Fibroblast of lung (primary cell): ENCODE measurements at regions not wholly inside any gene's neighbourhood (a gene's known extent, or its start where the extent isn't known, plus 50 kb on each side); places are given as distances from the start of the nearest gene placed in this dataset.
"Not testable (repeated sequence)": the region's sequence is repeated elsewhere in the genome, so short reads cannot be mapped to it uniquely, and the experiment has no call there.

Experiments used
- DNase-seq, 2 donors: peaks; one replicate each; pipeline versions ENCODE4 v3.0.0 to v3.0.0-alpha.2; 2010; ENCODE audit warnings: low read depth in 2 of 2
- H2AFZ ChIP-seq: 2 replicates; pipeline ENCODE4 v1.5.1; 2012; ENCODE audit warnings: low read length, control low read depth, inconsistent platforms
- H3K27ac ChIP-seq: 2 replicates; pipeline ENCODE4 v1.5.1; 2011; ENCODE audit warnings: low read length, control low read depth; ENCODE audit not compliant: insufficient read depth
- H3K27me3 ChIP-seq: 2 replicates; pipeline ENCODE4 v1.5.1; 2011; ENCODE audit warnings: mild to moderate bottlenecking, low read length; ENCODE audit not compliant: control insufficient read depth, insufficient read depth
- H3K36me3 ChIP-seq: 2 replicates; pipeline ENCODE4 v1.5.1; 2011; ENCODE audit warnings: low read length; ENCODE audit not compliant: control insufficient read depth, insufficient read depth
- H3K4me1 ChIP-seq: 2 replicates; pipeline ENCODE4 v1.5.1; 2011; ENCODE audit warnings: low read length; ENCODE audit not compliant: control insufficient read depth, insufficient read depth; ENCODE audit errors: extremely low read depth
- H3K4me2 ChIP-seq: 2 replicates; pipeline ENCODE4 v1.5.1; 2011; ENCODE audit warnings: low read length, control low read depth; ENCODE audit not compliant: insufficient read depth; ENCODE audit errors: extremely low read depth
- H3K4me3 ChIP-seq, 4 experiments: fragments of 200-600 bp in 1 of 4; sonication (generic) in 1 of 4; replicated peaks in 1 of 4; 2 replicates each; pipeline ENCODE4 v1.5.1; 2011 to 2016; ENCODE audit warnings: low read length in 4 of 4, low read depth in 3 of 4, mild to moderate bottlenecking in 3 of 4, control low read depth in 2 of 4, inconsistent platforms in 1 of 4, mixed read lengths in 1 of 4; ENCODE audit not compliant: insufficient read depth in 1 of 4; ENCODE audit errors: control extremely low read depth in 1 of 4
- H3K79me2 ChIP-seq: 2 replicates; pipeline ENCODE4 v1.5.1; 2012; ENCODE audit warnings: mild to moderate bottlenecking, low read length, inconsistent platforms; ENCODE audit not compliant: control insufficient read depth, insufficient read depth
- H3K9ac ChIP-seq: 2 replicates; pipeline ENCODE4 v1.5.1; 2011; ENCODE audit warnings: mild to moderate bottlenecking, low read length, control low read depth; ENCODE audit not compliant: insufficient read depth
- H3K9me3 ChIP-seq: 2 replicates; pipeline ENCODE4 v1.5.1; 2012; ENCODE audit warnings: low read depth, low read length; ENCODE audit not compliant: control insufficient read depth, insufficient read depth
- H4K20me1 ChIP-seq: 2 replicates; pipeline ENCODE4 v1.5.1; 2011; ENCODE audit warnings: low read length; ENCODE audit not compliant: control insufficient read depth, insufficient read depth; ENCODE audit errors: extremely low read depth
- CTCF ChIP-seq, 2 donors: IDR thresholded peaks in 1 of 2; conservative IDR thresholded peaks in 1 of 2; 1 replicate in 1 of 2; 2 replicates in 1 of 2; pipeline ENCODE4 v1.5.1; 2011 to 2012; ENCODE audit warnings: low read length in 2 of 2, control low read depth in 1 of 2, inconsistent platforms in 1 of 2, low read depth in 1 of 2, mild to moderate bottlenecking in 1 of 2
- EZH2 ChIP-seq: IDR thresholded peaks from 2 replicates; pipeline ENCODE4 v1.5.1; 2012; ENCODE audit warnings: low read length, control low read depth, mild to moderate bottlenecking; ENCODE audit errors: missing control alignments

GRCh38 chr2:56816666-56817065 lies 632.9 kb downstream of the CCDC85A start:
- Histone ChIP-seq H3K36me3 (no peaks in the 10 kb centered on the region), H3K9ac (no peak overlapping the region), H3K4me2 (no peak overlapping the region), H3K4me1 (no peaks in the 10 kb centered on the region), H3K4me3 (no peak overlapping the region), H3K27ac (no peak overlapping the region), H4K20me1 (no peaks in the 10 kb centered on the region), H2AFZ (no peak overlapping the region), H3K9me3 (no peaks in the 10 kb centered on the region), H3K79me2 (no peaks in the 10 kb centered on the region), H3K27me3 (no peaks in the 10 kb centered on the region)
- no peak for DNase-seq
- TF ChIP-seq CTCF (conservative IDR thresholded peaks at IDR 0.05 in 1 of 2, IDR thresholded peaks at IDR 0.05 in 1 of 2; ENCODE audit: low read depth in 1 of 2, low read length in 2 of 2), result no peak
- TF ChIP-seq EZH2, result no peak

GRCh38 chr2:56831780-56832179 lies 648.0 kb downstream of the CCDC85A start:
- Histone ChIP-seq H3K36me3 (no peaks in the 10 kb centered on the region), H3K27ac (no peak overlapping the region), H3K4me3 (no peak overlapping the region), H3K27me3 (no peaks in the 10 kb centered on the region), H3K4me2 (no peak overlapping the region), H2AFZ (no peak overlapping the region), H3K9me3 (no peaks in the 10 kb centered on the region), H3K79me2 (no peaks in the 10 kb centered on the region), H3K4me1 (no peaks in the 10 kb centered on the region), H4K20me1 (no peaks in the 10 kb centered on the region), H3K9ac (no peak overlapping the region)
- DNase-seq, result no peak
- TF ChIP-seq CTCF (conservative IDR thresholded peaks at IDR 0.05 in 1 of 2, IDR thresholded peaks at IDR 0.05 in 1 of 2; ENCODE audit: low read depth in 1 of 2, low read length in 2 of 2) (no peak), EZH2 (no peak)

- H3K4me2 ChIP-seq, result no peak overlapping the region
- no peaks in the 10 kb centered on the region for H3K27me3 ChIP-seq
- H3K27ac ChIP-seq, result no peak overlapping the region
- no peak overlapping the region for H2AFZ ChIP-seq
- no peaks in the 10 kb centered on the region for H3K79me2 ChIP-seq
- H3K36me3 ChIP-seq, result no peaks in the 10 kb centered on the region
- H3K4me3 ChIP-seq, result no peak overlapping the region
- H3K4me1 ChIP-seq, result no peaks in the 10 kb centered on the region
- no peaks in the 10 kb centered on the region for H4K20me1 ChIP-seq
- H3K9me3 ChIP-seq, result no peaks in the 10 kb centered on the region
- DNase-seq, result no peak
- H3K9ac ChIP-seq, result no peak overlapping the region
- no peak for TF ChIP-seq EZH2
- TF ChIP-seq CTCF (conservative IDR thresholded peaks at IDR 0.05 in 1 of 2, IDR thresholded peaks at IDR 0.05 in 1 of 2; ENCODE audit: low read depth in 1 of 2, low read length in 2 of 2), result no peak
Observed at GRCh38 chr2:56834686-56835085, 650.9 kb downstream of the CCDC85A start.

- not testable (repeated sequence) for H3K79me2 ChIP-seq, H3K36me3 ChIP-seq, H3K4me2 ChIP-seq, H3K9ac ChIP-seq, H4K20me1 ChIP-seq, DNase-seq, H3K4me3 ChIP-seq, H3K27me3 ChIP-seq, H3K27ac ChIP-seq, H2AFZ ChIP-seq, H3K4me1 ChIP-seq, H3K9me3 ChIP-seq
Observed at GRCh38 chr2:56840009-56840408, 656.2 kb downstream of the CCDC85A start.
